Neural cell (in vitro differentiated cells): ENCODE measurements at regions not wholly inside any gene's neighbourhood (a gene's known extent, or its start where the extent isn't known, plus 50 kb on each side); places are given as distances from the start of the nearest gene placed in this dataset.

ENCODE experiments used
- CTCF ChIP-seq: fragments of 450-650 bp; IDR thresholded peaks from 2 replicates; pipeline ENCODE4 v1.5.1; 2014; ENCODE audit warnings: antibody characterized with exemption, mild to moderate bottlenecking, moderate library complexity; ENCODE audit not compliant: poor library complexity, severe bottlenecking
- EP300 ChIP-seq: fragments of 450-650 bp; conservative IDR thresholded peaks from 2 replicates; pipeline ENCODE4 v1.6.1; 2014; ENCODE audit warnings: antibody characterized with exemption, mild to moderate bottlenecking, moderate library complexity; ENCODE audit not compliant: poor library complexity, severe bottlenecking
- EZH2 ChIP-seq: fragments of 200-600, 300-800 bp; shearing (Covaris generic), sonication (generic); IDR thresholded peaks from 2 replicates; pipeline ENCODE4 v1.6.1; 2014; ENCODE audit warnings: antibody characterized with exemption, low read length, borderline replicate concordance, mild to moderate bottlenecking; ENCODE audit not compliant: insufficient read depth, poor library complexity, severe bottlenecking
- MXI1 ChIP-seq: fragments of 450-650 bp; conservative IDR thresholded peaks from 2 replicates; pipeline ENCODE4 v1.6.1; 2014; ENCODE audit warnings: antibody characterized with exemption, mild to moderate bottlenecking; ENCODE audit not compliant: poor library complexity, severe bottlenecking
- POLR2AphosphoS5 ChIP-seq: IDR thresholded peaks from 2 replicates; pipeline ENCODE4 v1.6.1; 2012
- RAD21 ChIP-seq: fragments of 450-650 bp; conservative IDR thresholded peaks from 2 replicates; pipeline ENCODE4 v1.6.1; 2014; ENCODE audit warnings: antibody characterized with exemption, mild to moderate bottlenecking, moderate library complexity
- SMC3 ChIP-seq: fragments of 450-650 bp; conservative IDR thresholded peaks from 2 replicates; pipeline ENCODE4 v1.6.1; 2014; ENCODE audit warnings: antibody characterized with exemption, mild to moderate bottlenecking, moderate library complexity; ENCODE audit not compliant: poor library complexity
- TF ChIP-seq, protein P1 (sequence below): IDR thresholded peaks from 2 replicates; pipeline ENCODE4 v1.6.1; 2012; ENCODE audit warnings: borderline replicate concordance

DNA sequence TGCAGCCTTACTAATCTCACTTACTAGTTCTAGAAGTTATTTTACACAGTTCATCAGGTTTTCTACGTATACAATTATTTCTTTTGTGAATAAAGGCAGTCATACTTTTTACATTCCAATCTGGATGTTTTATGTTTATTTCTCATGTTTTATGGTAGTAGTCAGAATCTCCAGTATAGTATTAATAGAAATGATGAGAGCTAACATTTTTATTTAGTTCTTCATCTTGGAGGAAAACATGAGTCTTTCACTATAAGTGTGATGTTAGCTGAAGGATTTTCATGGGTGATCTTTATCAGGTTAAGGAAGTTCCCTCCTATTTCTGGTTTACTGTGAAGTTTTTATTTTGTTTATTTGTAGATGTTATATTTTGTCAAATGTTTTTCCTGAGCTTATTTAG lies 256.1 kb upstream of the GIMD1 start:
- no peak for TF ChIP-seq CTCF
- TF ChIP-seq SMC3: no peak
- TF ChIP-seq MXI1: no peak
- no peak for TF ChIP-seq RAD21
- TF ChIP-seq EP300: no peak
- TF ChIP-seq EZH2: no peak
- TF ChIP-seq POLR2AphosphoS5: no peak
- TF ChIP-seq, protein P1, sequence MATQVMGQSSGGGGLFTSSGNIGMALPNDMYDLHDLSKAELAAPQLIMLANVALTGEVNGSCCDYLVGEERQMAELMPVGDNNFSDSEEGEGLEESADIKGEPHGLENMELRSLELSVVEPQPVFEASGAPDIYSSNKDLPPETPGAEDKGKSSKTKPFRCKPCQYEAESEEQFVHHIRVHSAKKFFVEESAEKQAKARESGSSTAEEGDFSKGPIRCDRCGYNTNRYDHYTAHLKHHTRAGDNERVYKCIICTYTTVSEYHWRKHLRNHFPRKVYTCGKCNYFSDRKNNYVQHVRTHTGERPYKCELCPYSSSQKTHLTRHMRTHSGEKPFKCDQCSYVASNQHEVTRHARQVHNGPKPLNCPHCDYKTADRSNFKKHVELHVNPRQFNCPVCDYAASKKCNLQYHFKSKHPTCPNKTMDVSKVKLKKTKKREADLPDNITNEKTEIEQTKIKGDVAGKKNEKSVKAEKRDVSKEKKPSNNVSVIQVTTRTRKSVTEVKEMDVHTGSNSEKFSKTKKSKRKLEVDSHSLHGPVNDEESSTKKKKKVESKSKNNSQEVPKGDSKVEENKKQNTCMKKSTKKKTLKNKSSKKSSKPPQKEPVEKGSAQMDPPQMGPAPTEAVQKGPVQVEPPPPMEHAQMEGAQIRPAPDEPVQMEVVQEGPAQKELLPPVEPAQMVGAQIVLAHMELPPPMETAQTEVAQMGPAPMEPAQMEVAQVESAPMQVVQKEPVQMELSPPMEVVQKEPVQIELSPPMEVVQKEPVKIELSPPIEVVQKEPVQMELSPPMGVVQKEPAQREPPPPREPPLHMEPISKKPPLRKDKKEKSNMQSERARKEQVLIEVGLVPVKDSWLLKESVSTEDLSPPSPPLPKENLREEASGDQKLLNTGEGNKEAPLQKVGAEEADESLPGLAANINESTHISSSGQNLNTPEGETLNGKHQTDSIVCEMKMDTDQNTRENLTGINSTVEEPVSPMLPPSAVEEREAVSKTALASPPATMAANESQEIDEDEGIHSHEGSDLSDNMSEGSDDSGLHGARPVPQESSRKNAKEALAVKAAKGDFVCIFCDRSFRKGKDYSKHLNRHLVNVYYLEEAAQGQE: no peak
